ENCODE measurements at regions not wholly inside any gene's neighbourhood (a gene's known extent, or its start where the extent isn't known, plus 50 kb on each side); places are given as distances from the start of the nearest gene placed in this dataset.

DNA sequence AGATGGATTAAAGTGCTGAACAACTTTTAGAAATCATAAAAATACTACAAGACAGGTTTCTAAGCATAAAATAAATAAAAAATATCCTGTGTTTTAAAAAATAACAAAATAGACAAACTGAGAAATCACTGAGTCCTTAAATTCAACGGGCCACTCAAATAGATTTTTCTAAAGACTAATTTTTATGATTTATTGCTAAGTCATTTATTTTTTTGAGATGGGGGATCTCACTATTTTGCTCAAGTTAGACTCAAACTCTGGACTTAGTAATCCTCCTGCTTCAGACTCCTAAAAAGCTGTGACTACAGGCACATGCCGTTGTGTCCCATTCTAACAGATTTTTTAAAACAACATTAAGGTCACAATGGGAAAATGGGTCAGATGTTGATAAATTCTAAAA lies 121.0 kb upstream of the THSD7A start:
- DNase-seq (ENCODE audit: low read depth): no peak
- H3K4me3 ChIP-seq (ENCODE audit: low read depth, low read length): no peak overlapping the region
- no peak for TF ChIP-seq CTCF (IDR thresholded peaks at IDR 0.05; ENCODE audit: insufficient read depth, low read length)

GRCh38 chr7:11956991-11957390 lies 125.0 kb upstream of the THSD7A start:
- no peak for DNase-seq (ENCODE audit: low read depth)
- no peak overlapping the region for H3K4me3 ChIP-seq (ENCODE audit: low read depth, low read length)
- no peak for TF ChIP-seq CTCF (IDR thresholded peaks at IDR 0.05; ENCODE audit: insufficient read depth, low read length)

GRCh38 chr7:11957956-11958355 lies 126.0 kb upstream of the THSD7A start:
- H3K4me3 ChIP-seq (ENCODE audit: low read depth, low read length): no peak overlapping the region
- no peak for TF ChIP-seq CTCF (IDR thresholded peaks at IDR 0.05; ENCODE audit: insufficient read depth, low read length)
- DNase-seq (ENCODE audit: low read depth): no peak

GRCh38 chr7:11959121-11959520 lies 127.1 kb upstream of the THSD7A start:
- TF ChIP-seq CTCF (IDR thresholded peaks at IDR 0.05; ENCODE audit: insufficient read depth, low read length): no peak
- H3K4me3 ChIP-seq (ENCODE audit: low read depth, low read length): no peak overlapping the region

GRCh38 chr7:11960621-11961020 lies 128.6 kb upstream of the THSD7A start:
- no peak for DNase-seq (ENCODE audit: low read depth)
- no peak for TF ChIP-seq CTCF (IDR thresholded peaks at IDR 0.05; ENCODE audit: insufficient read depth, low read length)
- H3K4me3 ChIP-seq (ENCODE audit: low read depth, low read length): no peak overlapping the region

More at GRCh38 chr7:11959121-11959520, 127.1 kb upstream of the THSD7A start:
- no peak for DNase-seq (ENCODE audit: low read depth)

- DNase-seq (ENCODE audit: low read depth): no peak
- no peak overlapping the region for H3K4me3 ChIP-seq (ENCODE audit: low read depth, low read length)
- no peak for TF ChIP-seq CTCF (IDR thresholded peaks at IDR 0.05; ENCODE audit: insufficient read depth, low read length)
Measured at GRCh38 chr7:11969643-11970042, 137.6 kb upstream of the THSD7A start.

DNA sequence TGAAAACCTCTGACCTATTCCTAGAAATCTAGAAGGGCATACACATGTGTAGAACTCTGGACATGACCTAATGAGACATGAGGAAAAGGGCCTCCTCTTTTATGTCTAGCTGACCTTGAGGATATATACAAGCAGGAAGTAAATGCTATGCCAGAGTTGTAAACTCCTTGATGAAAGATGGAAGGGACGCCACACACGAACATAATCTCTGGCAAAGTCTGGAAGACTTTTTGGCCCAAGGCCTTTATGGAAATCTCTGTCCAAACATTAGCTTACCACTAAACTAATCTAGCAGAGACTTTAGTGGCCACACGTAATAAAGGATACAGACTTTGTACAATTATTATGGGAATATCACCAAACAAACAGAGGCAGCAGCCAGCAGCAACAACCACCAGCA lies 138.1 kb upstream of the THSD7A start:
- no peak for TF ChIP-seq CTCF (IDR thresholded peaks at IDR 0.05; ENCODE audit: insufficient read depth, low read length)
- H3K4me3 ChIP-seq (ENCODE audit: low read depth, low read length): no peak overlapping the region
- no peak for DNase-seq (ENCODE audit: low read depth)
